A673 (cell line): ENCODE measurements at regions not wholly inside any gene's neighbourhood (a gene's known extent, or its start where the extent isn't known, plus 50 kb on each side); places are given as distances from the start of the nearest gene placed in this dataset.

Source experiments
- BruUV-seq: library from RNA; stranded (reverse); fragments of 400-500 nt; replicated peaks from 2 replicates; lab custom pipeline; 2021; lab: Mats Ljungman, UMichigan
- CTCF ChIA-PET: fragments of 300-600 bp; sonication (Branson Sonifier 250); formaldehyde crosslinking; loops from one replicate; lab custom pipeline; 2022; ENCODE audit warnings: antibody characterized with exemption; lab: Charles Lee
- POLR2A ChIA-PET: fragments of 300-600 bp; sonication (Branson Sonifier 250); formaldehyde crosslinking; loops from one replicate; lab custom pipeline; 2022; ENCODE audit warnings: antibody characterized with exemption; ENCODE audit not compliant: low non-redundant PET; lab: Charles Lee
- DNase-seq: peaks from one replicate; pipeline ENCODE4 v3.0.0-alpha.2; 2015; ENCODE audit warnings: low spot score
- H3K27ac ChIP-seq: fragments of 200-600 bp; sonication (generic); 2 replicates; pipeline ENCODE4 v1.5.1; 2016; ENCODE audit warnings: mixed run types, low read depth, mild to moderate bottlenecking, mixed read lengths, antibody characterized with exemption, low read length; ENCODE audit not compliant: poor library complexity, severe bottlenecking
- H3K27me3 ChIP-seq: fragments of 200-600 bp; sonication (generic); replicated peaks from 2 replicates; pipeline ENCODE4 v1.6.1; 2017; ENCODE audit warnings: mixed run types, low read depth, mild to moderate bottlenecking, mixed read lengths, antibody characterized with exemption, low read length; ENCODE audit not compliant: insufficient read depth, poor library complexity
- H3K36me3 ChIP-seq: fragments of 200-600 bp; sonication (generic); 2 replicates; pipeline ENCODE4 v1.6.1; 2016; ENCODE audit warnings: mixed run types, mild to moderate bottlenecking, mixed read lengths, antibody characterized with exemption, low read length; ENCODE audit not compliant: insufficient read depth, poor library complexity, severe bottlenecking
- H3K4me1 ChIP-seq: fragments of 200-600 bp; sonication (generic); 2 replicates; pipeline ENCODE4 v1.6.1; 2017; ENCODE audit warnings: mixed run types, mild to moderate bottlenecking, mixed read lengths, antibody characterized with exemption, low read length; ENCODE audit not compliant: insufficient read depth, poor library complexity, severe bottlenecking
- H3K4me3 ChIP-seq: fragments of 200-600 bp; sonication (generic); 2 replicates; pipeline ENCODE4 v1.5.1; 2016; ENCODE audit warnings: low read depth, mixed run types, mild to moderate bottlenecking, mixed read lengths, low read length; ENCODE audit not compliant: poor library complexity, severe bottlenecking
- H3K9me3 ChIP-seq: fragments of 200-600 bp; sonication (generic); 2 replicates; pipeline ENCODE4 v1.6.1; 2016; ENCODE audit warnings: mixed run types, low read depth, mild to moderate bottlenecking, mixed read lengths, antibody characterized with exemption, low read length; ENCODE audit not compliant: poor library complexity, severe bottlenecking
- CTCF ChIP-seq: fragments of 300-800, 200-600 bp; sonication (generic); conservative IDR thresholded peaks from 2 replicates; pipeline ENCODE4 v1.5.1; 2017; ENCODE audit warnings: low read depth, mild to moderate bottlenecking, antibody characterized with exemption, low read length, moderate library complexity, mixed read lengths
- EZH2 ChIP-seq: fragments of 200-600 bp; sonication (generic); IDR thresholded peaks from 2 replicates; pipeline ENCODE4 v1.6.1; 2017; ENCODE audit warnings: borderline replicate concordance, low read depth, mild to moderate bottlenecking, mixed read lengths, antibody characterized with exemption, low read length; ENCODE audit not compliant: poor library complexity, severe bottlenecking
- intact Hi-C: fragments of 100-400 bp; cut with micrococcal nuclease; formaldehyde crosslinking; loops from one replicate; pipeline ENCODE4 v1.10.0; 2022; ENCODE audit not compliant: unreplicated experiment

GRCh38 chr13:34300559-34300958 is 482.6 kb downstream of the RFC3 start:
- Histone ChIP-seq H3K4me1 (no peaks in the 10 kb centered on the region), H3K9me3 (no peaks in the 10 kb centered on the region), H3K27me3 (no peaks in the 10 kb centered on the region), H3K4me3 (no peak overlapping the region), H3K27ac (no peak overlapping the region), H3K36me3 (no peaks in the 10 kb centered on the region)
- no peak for DNase-seq
- intact Hi-C loops: no loop called here
- no TSS peak for BruUV-seq
- POLR2A ChIA-PET: no interaction called here
- CTCF ChIA-PET: no interaction called here
- no peak for TF ChIP-seq CTCF
- TF ChIP-seq EZH2: no peak

- Histone ChIP-seq H3K27me3 (no peaks in the 10 kb centered on the region), H3K27ac (no peak overlapping the region), H3K9me3 (no peaks in the 10 kb centered on the region), H3K4me1 (no peaks in the 10 kb centered on the region), H3K4me3 (no peak overlapping the region), H3K36me3 (no peaks in the 10 kb centered on the region)
- BruUV-seq: no TSS peak
- POLR2A ChIA-PET: no interaction called here
- intact Hi-C loops: no loop called here
- DNase-seq: no peak
- CTCF ChIA-PET: no interaction called here
- TF ChIP-seq EZH2: no peak
- TF ChIP-seq CTCF: no peak
Measured at GRCh38 chr13:34302596-34302995, 484.6 kb downstream of the RFC3 start.

- Histone ChIP-seq H3K9me3 (no peaks in the 10 kb centered on the region), H3K36me3 (no peaks in the 10 kb centered on the region), H3K4me1 (no peaks in the 10 kb centered on the region), H3K4me3 (no peak overlapping the region), H3K27ac (no peak overlapping the region), H3K27me3 (no peaks in the 10 kb centered on the region)
- intact Hi-C loops: no loop called here
- TF ChIP-seq CTCF (no peak), EZH2 (no peak)
- DNase-seq: no peak
- ChIA-PET POLR2A (no interaction called here), CTCF (no interaction called here)
- no TSS peak for BruUV-seq
Measured at GRCh38 chr13:34303346-34303745, 485.4 kb downstream of the RFC3 start.

- intact Hi-C loops: no loop called here
- ChIA-PET POLR2A (no interaction called here), CTCF (no interaction called here)
Measured at GRCh38 chr13:34307607-34308006, 489.7 kb downstream of the RFC3 start.

More at GRCh38 chr13:34307607-34308006, 489.7 kb downstream of the RFC3 start:
- no peak overlapping the region for H3K27ac ChIP-seq
- no peaks in the 10 kb centered on the region for H3K4me1 ChIP-seq
- TF ChIP-seq CTCF (no peak), EZH2 (no peak)
- H3K4me3 ChIP-seq: no peak overlapping the region
- H3K27me3 ChIP-seq: no peaks in the 10 kb centered on the region
- H3K36me3 ChIP-seq: no peaks in the 10 kb centered on the region
- H3K9me3 ChIP-seq: no peaks in the 10 kb centered on the region
- BruUV-seq: no TSS peak
- no peak for DNase-seq
